ENCODE measurements at regions not wholly inside any gene's neighbourhood (a gene's known extent, or its start where the extent isn't known, plus 50 kb on each side); places are given as distances from the start of the nearest gene placed in this dataset.
"Not testable (repeated sequence)": the region's sequence is repeated elsewhere in the genome, so short reads cannot be mapped to it uniquely, and the experiment has no call there.

- WGBS, 3 donors = 63 to 67% (median 67%) methylated on average over 6 of the region's 6 CpGs
- Histone ChIP-seq H3K4me3 (no peak overlapping the region), H3K27ac (no peak overlapping the region), H3K4me1 (no peaks in the 10 kb centered on the region), H3K9me3 (no peaks in the 10 kb centered on the region), H3K27me3 (ENCODE audit: insufficient read depth in 3 of 3, low read length in 2 of 3) (no peaks in the 10 kb centered on the region), H3K36me3 (ENCODE audit: insufficient read depth in 1 of 2, low read depth in 1 of 2) (no peaks in the 10 kb centered on the region)
- no peak for TF ChIP-seq CTCF (IDR thresholded peaks at IDR 0.05)
- intact Hi-C loops (cut with DNase I) = no loop called here
- DNase-seq = no peak
- ATAC-seq = no peak
Measured at GRCh38 chr5:32942225-32942989, 231.3 kb downstream of the NPR3 start.

- no peak for TF ChIP-seq CTCF (IDR thresholded peaks at IDR 0.05)
- H3K4me1 ChIP-seq = no peaks in the 10 kb centered on the region
- intact Hi-C loops (cut with DNase I) = no loop called here
- ATAC-seq = no peak
- H3K4me3 ChIP-seq = no peak overlapping the region
- H3K36me3 ChIP-seq (ENCODE audit: insufficient read depth in 1 of 2, low read depth in 1 of 2) = no peaks in the 10 kb centered on the region
- no peak for DNase-seq
- H3K9me3 ChIP-seq = no peaks in the 10 kb centered on the region
- H3K27ac ChIP-seq = no peak overlapping the region
- 63 to 70% (median 70%) methylated on average over 6 of the region's 6 CpGs for WGBS, 3 donors
- H3K27me3 ChIP-seq (ENCODE audit: insufficient read depth in 3 of 3, low read length in 2 of 3) = no peaks in the 10 kb centered on the region
Measured at GRCh38 chr5:32949286-32949970, 238.3 kb downstream of the NPR3 start.

- no peaks in the 10 kb centered on the region for H3K36me3 ChIP-seq (ENCODE audit: insufficient read depth in 1 of 2, low read depth in 1 of 2)
- H3K9me3 ChIP-seq = no peaks in the 10 kb centered on the region
- intact Hi-C loops (cut with DNase I) = no loop called here
- no peaks in the 10 kb centered on the region for H3K27me3 ChIP-seq (ENCODE audit: insufficient read depth in 3 of 3, low read length in 2 of 3)
- ATAC-seq (no peak), DNase-seq (no peak)
- no peaks in the 10 kb centered on the region for H3K4me1 ChIP-seq
- no peak overlapping the region for H3K4me3 ChIP-seq
- TF ChIP-seq CTCF (IDR thresholded peaks at IDR 0.05) = no peak
- H3K27ac ChIP-seq = no peak overlapping the region
Measured at GRCh38 chr5:32951003-32951402, 239.9 kb downstream of the NPR3 start.

- Histone ChIP-seq H3K36me3 (ENCODE audit: insufficient read depth in 1 of 2, low read depth in 1 of 2) (no peaks in the 10 kb centered on the region), H3K4me1 (no peaks in the 10 kb centered on the region), H3K27ac (no peak overlapping the region), H3K27me3 (ENCODE audit: insufficient read depth in 3 of 3, low read length in 2 of 3) (no peaks in the 10 kb centered on the region), H3K9me3 (no peaks in the 10 kb centered on the region), H3K4me3 (no peak overlapping the region)
- 63 to 78% (median 69%) methylated on average over 2 of the region's 2 CpGs for WGBS, 3 donors
- ATAC-seq = no peak
- no peak for DNase-seq
- TF ChIP-seq CTCF (IDR thresholded peaks at IDR 0.05) = no peak
- intact Hi-C loops (cut with DNase I) = no loop called here
Measured at GRCh38 chr5:32951878-32952277, 240.8 kb downstream of the NPR3 start.

GRCh38 chr5:32952421-32952820 is 241.3 kb downstream of the NPR3 start:
- intact Hi-C loops (cut with DNase I); H3K4me1 ChIP-seq; H3K27ac ChIP-seq; DNase-seq; H3K36me3 ChIP-seq (ENCODE audit: insufficient read depth in 1 of 2, low read depth in 1 of 2); ATAC-seq; H3K9me3 ChIP-seq; H3K4me3 ChIP-seq; H3K27me3 ChIP-seq (ENCODE audit: insufficient read depth in 3 of 3, low read length in 2 of 3): not testable (repeated sequence)
- 58 to 60% (median 60%) methylated on average over 2 of the region's 2 CpGs for WGBS, 3 donors
